Hypothalamus (tissue), 51 donors: ENCODE measurements at regions not wholly inside any gene's neighbourhood (a gene's known extent, or its start where the extent isn't known, plus 50 kb on each side); places are given as distances from the start of the nearest gene placed in this dataset.
A peak's percentile ranks its signal among the peaks of the same experiment; 100 is the strongest.

Experiments used
- DNase-seq, 51 donors: peaks; one replicate each; lab custom pipeline; 2025; lab: John Stamatoyannopoulos, UW

- DNase-seq = no peak
Observed at GRCh38 chr1:59135761-59136255, 161.1 kb upstream of the FGGY start.

DNA sequence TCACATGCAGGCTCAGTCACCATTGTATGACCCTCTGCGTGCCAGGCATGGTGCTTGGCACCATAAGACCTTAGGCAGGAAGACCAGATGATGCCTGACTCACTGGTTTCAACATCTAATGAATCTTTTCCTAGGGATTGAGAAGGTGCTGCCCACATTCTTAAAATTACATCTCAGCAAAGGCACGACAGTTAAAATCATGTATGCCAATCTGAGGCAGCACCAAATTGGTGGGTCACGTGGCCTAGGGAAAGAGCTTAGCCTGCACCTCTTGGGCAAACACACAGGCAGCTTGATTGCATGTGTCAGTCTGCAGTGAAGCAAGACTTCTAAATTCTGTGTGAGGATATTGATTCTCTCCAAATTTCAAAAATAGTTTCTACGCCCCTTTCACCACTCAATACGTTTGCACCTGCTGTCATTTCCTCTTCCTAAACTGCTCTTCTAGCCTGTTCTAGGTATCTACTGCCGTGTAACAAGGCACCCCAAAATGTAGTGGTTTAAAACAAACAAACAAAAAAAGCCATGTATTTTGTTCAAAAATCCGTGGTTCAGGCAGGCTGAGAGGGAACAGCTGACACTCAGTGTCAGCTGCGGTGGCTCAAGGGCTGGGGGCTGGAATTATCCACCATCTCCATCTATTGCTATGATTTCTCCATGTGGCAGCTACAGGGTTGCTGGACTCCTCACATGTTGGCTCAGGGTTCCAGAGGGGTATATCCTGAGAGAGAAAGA is 160.2 kb upstream of the FGGY start:
- peak in 1 of 51 donors; percentile 14 for DNase-seq

- no peak for DNase-seq
Observed at GRCh38 chr1:59137276-59137615, 159.6 kb upstream of the FGGY start.

- DNase-seq = no peak
Observed at GRCh38 chr1:59137968-59138367, 158.9 kb upstream of the FGGY start.

- no peak for DNase-seq
Observed at GRCh38 chr1:59138402-59138801, 158.5 kb upstream of the FGGY start.

DNA sequence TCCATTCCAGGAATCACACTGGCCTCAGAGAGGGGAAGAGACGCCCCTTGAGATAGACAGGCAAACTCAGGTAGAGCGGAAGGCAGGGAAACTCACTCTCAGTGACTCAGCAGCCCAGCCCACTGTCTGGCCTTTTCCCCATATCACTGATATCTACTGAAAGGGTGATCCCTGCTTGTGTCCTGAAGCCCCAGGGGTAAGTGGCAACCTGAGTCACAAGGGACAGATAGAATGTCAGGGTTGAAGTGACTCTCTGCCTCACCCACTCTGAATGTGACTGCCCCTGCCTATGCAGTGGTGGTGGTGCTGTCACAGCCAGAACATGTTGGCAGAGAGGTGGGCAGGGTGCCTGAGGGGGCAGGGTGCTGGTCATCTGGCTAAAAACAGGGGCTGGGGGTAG is 157.5 kb upstream of the FGGY start:
- DNase-seq = no peak

GRCh38 chr1:59141267-59141863 is 155.5 kb upstream of the FGGY start:
- no peak for DNase-seq

GRCh38 chr1:59142311-59143132 is 154.4 kb upstream of the FGGY start:
- DNase-seq = no peak

DNA sequence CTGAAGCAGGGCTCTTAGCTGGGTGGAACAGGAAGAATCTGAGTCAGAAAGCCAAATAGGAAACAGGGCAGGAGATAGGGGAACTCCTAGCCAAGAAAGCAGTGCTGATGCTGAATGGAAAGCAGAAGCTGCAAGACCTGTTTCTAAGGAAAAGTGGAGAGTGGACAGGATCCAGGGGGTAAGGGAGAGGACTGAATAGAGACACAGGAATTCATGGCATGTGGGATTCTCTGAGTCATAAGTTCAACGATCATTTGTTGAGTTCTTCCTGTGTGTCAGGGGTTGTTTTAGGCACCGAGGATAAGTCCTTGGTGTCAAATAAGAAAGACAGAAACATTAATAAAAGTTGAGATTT is 153.8 kb upstream of the FGGY start:
- peak in 1 of 51 donors; percentile 17 for DNase-seq

GRCh38 chr1:59143811-59144210 is 153.1 kb upstream of the FGGY start:
- no peak for DNase-seq

GRCh38 chr1:59144959-59145358 is 151.9 kb upstream of the FGGY start:
- no peak for DNase-seq

DNA sequence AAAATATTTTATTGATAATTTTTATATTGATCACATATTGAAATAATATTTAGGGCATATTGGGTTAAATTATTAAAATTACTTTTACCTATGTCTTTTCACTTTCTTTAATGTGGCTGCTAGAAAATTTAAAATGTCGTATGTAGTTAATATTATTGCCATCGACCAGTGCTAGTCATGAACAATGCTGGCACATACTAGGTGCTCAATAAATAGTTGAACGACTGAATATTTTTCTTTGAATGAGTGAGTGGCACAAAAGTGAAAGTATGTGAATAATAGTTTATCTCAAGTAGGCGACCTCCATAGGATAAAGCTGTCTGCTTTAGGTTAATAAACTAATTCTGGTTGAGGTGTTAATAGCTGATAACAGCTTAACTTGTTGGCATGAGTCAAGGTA is 150.8 kb upstream of the FGGY start:
- DNase-seq = no peak

GRCh38 chr1:59146651-59147358 is 150.1 kb upstream of the FGGY start:
- peak in 18 of 51 donors; percentile 9 to 42 (median 20) for DNase-seq

- DNase-seq = no peak
Observed at GRCh38 chr1:59149435-59149834, 147.5 kb upstream of the FGGY start.

- DNase-seq = peak in 13 of 51 donors; percentile 15 to 76 (median 34)
Observed at GRCh38 chr1:59150577-59151386, 146.1 kb upstream of the FGGY start.

GRCh38 chr1:59151387-59151761 is 145.5 kb upstream of the FGGY start:
- no peak for DNase-seq

- no peak for DNase-seq
Observed at GRCh38 chr1:59151860-59152259, 145.0 kb upstream of the FGGY start.

GRCh38 chr1:59152511-59152910 is 144.4 kb upstream of the FGGY start:
- no peak for DNase-seq

DNA sequence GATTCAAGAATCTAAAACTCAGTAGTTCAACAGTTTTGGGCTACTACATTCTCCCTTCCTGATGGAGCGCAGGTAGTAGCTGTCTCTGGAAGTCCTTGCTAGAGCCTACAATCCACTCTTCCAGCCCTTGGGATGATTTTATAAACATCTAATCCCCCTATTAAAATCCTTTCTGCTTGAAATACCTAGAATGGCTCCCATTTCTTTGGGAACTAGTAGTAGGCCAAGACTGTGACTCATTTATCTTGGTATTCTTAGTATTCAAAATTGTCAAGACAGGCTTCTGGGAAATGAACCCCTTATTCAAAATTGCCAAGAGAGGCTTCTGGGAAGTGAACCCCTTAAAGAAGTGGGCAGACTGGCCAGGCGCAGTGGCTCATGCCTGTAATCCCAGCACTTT is 142.5 kb upstream of the FGGY start:
- no peak for DNase-seq

GRCh38 chr1:59155351-59155750 is 141.5 kb upstream of the FGGY start:
- DNase-seq = no peak
